K562 (cell line): ENCODE measurements at regions not wholly inside any gene's neighbourhood (a gene's known extent, or its start where the extent isn't known, plus 50 kb on each side); places are given as distances from the start of the nearest gene placed in this dataset.

Experiments
- ATAC-seq: fragments of 200-7000 bp; cut with Tn5 transposase; 3 replicates; pipeline ENCODE4 v1.9.1; 2020; ENCODE audit warnings: moderate library complexity
- BruUV-seq: library from RNA; stranded (reverse); fragments of 400-500 nt; replicated peaks from 2 replicates; lab custom pipeline; 2021; lab: Mats Ljungman, UMichigan
- CTCF ChIA-PET: fragments of 300-600 bp; formaldehyde crosslinking; extraction: SDS; loops from one replicate; lab custom pipeline; 2021; ENCODE audit warnings: low intra/inter-chr PET ratio; lab: Yijun Ruan, JAX
- POLR2A ChIA-PET: fragments of 300-600, 350-650 bp; sonication (Branson Sonifier 250); formaldehyde crosslinking; extraction: SDS; loops from one replicate; lab custom pipeline; 2021; ENCODE audit warnings: antibody characterized with exemption, inconsistent platforms; lab: Yijun Ruan, JAX
- DNase-seq, 4 experiments: peaks; one replicate each; pipeline versions ENCODE4 v3.0.0 to v3.0.0-alpha.2; 2011 to 2018; ENCODE audit warnings: low spot score in 3 of 4, mixed read lengths in 3 of 4; ENCODE audit errors: extremely low read depth in 1 of 4
- FAIRE-seq: peaks from 2 replicates; lab custom pipeline; 2011; peaks lifted over from hg19 to GRCh38; lab: Jason Lieb, UNC
- H2AFZ ChIP-seq: 2 replicates; pipeline ENCODE4 v1.6.0; 2011; ENCODE audit warnings: low read depth, low read length, control low read depth, inconsistent platforms
- H3K27ac ChIP-seq: fragments of 200-600 bp; 3 replicates; pipeline ENCODE4 v1.8.0; 2011; ENCODE audit warnings: low read depth, mild to moderate bottlenecking, control low read depth, inconsistent platforms, low read length, moderate library complexity, mixed read lengths; ENCODE audit errors: extremely low read depth
- H3K27me3 ChIP-seq, 2 experiments: fragments of 300-600 bp in 1 of 2; 2 replicates in 1 of 2; 3 replicates in 1 of 2; pipeline versions ENCODE4 v1.6.0 to v1.8.0; 2011; ENCODE audit warnings: inconsistent platforms in 2 of 2, low read length in 2 of 2, mild to moderate bottlenecking in 1 of 2, mixed read lengths in 1 of 2, moderate library complexity in 1 of 2; ENCODE audit not compliant: control insufficient read depth in 2 of 2, insufficient read depth in 2 of 2
- H3K36me3 ChIP-seq: fragments of 300-600 bp; 3 replicates; pipeline ENCODE4 v1.8.0; 2011; ENCODE audit warnings: mild to moderate bottlenecking, low read length, inconsistent platforms; ENCODE audit not compliant: control insufficient read depth, insufficient read depth
- H3K4me1 ChIP-seq, 2 experiments: fragments of 200-600 bp in 1 of 2; replicated peaks in 1 of 2; 2 replicates in 1 of 2; 3 replicates in 1 of 2; pipeline versions ENCODE4 v1.5.1 to v1.8.0; 2011; ENCODE audit warnings: inconsistent platforms in 2 of 2, low read length in 2 of 2, mild to moderate bottlenecking in 1 of 2, mixed read lengths in 1 of 2, moderate library complexity in 1 of 2; ENCODE audit not compliant: control insufficient read depth in 2 of 2, insufficient read depth in 2 of 2
- H3K4me2 ChIP-seq: 2 replicates; pipeline ENCODE4 v1.6.1; 2011; ENCODE audit warnings: low read length, control low read depth, inconsistent platforms, mixed read lengths; ENCODE audit not compliant: insufficient read depth
- H3K4me3 ChIP-seq: fragments of 200-600 bp; sonication (generic), shearing (Covaris generic); 2 replicates; pipeline ENCODE4 v1.5.1; 2016; ENCODE audit warnings: control low read depth, inconsistent platforms
- H3K79me2 ChIP-seq: fragments of 200-600 bp; 3 replicates; pipeline ENCODE4 v1.8.0; 2011; ENCODE audit warnings: low read length, inconsistent platforms; ENCODE audit not compliant: control insufficient read depth, insufficient read depth
- H3K9ac ChIP-seq, 2 experiments: 2 replicates each; pipeline versions ENCODE4 v1.6.0 to v1.6.1; 2011; ENCODE audit warnings: low read depth in 2 of 2, low read length in 2 of 2, control low read depth in 1 of 2, inconsistent platforms in 1 of 2, mild to moderate bottlenecking in 1 of 2, mixed read lengths in 1 of 2; ENCODE audit not compliant: insufficient read depth in 1 of 2
- H3K9me1 ChIP-seq: one replicate; pipeline ENCODE4 v1.6.0; 2011; ENCODE audit warnings: inconsistent platforms, mild to moderate bottlenecking, low read length, moderate library complexity; ENCODE audit not compliant: control insufficient read depth, insufficient read depth
- H3K9me3 ChIP-seq: replicated peaks from 2 replicates; pipeline ENCODE4 v1.5.1; 2011; ENCODE audit warnings: low read depth, low read length, inconsistent platforms; ENCODE audit not compliant: control insufficient read depth, insufficient read depth
- H4K20me1 ChIP-seq: replicated peaks from 2 replicates; pipeline ENCODE4 v1.6.1; 2011; ENCODE audit warnings: low read length, inconsistent platforms, mixed read lengths; ENCODE audit not compliant: control insufficient read depth, insufficient read depth
- CBX1 ChIP-seq: sonication (generic); IDR thresholded peaks from 2 replicates; pipeline ENCODE4 v1.6.1; 2016; ENCODE audit warnings: antibody characterized with exemption, low read depth, mild to moderate bottlenecking
- EGR1 ChIP-seq: fragments of 450-650 bp; conservative IDR thresholded peaks from 2 replicates; pipeline ENCODE4 v1.6.1; 2017; ENCODE audit warnings: mild to moderate bottlenecking
- HMG20A ChIP-seq: fragments of 450-650 bp; formaldehyde crosslinking; conservative IDR thresholded peaks from 2 replicates; pipeline ENCODE4 v1.4.0; 2020; ENCODE audit warnings: mild to moderate bottlenecking, mixed read lengths
- IRF1 ChIP-seq: sonication (generic); formaldehyde crosslinking; IDR thresholded peaks from 2 replicates; pipeline ENCODE4 v1.8.0; 2022; ENCODE audit warnings: missing genetic modification reagents, mild to moderate bottlenecking, borderline replicate concordance
- RB1 ChIP-seq: fragments of 450-650 bp; IDR thresholded peaks from 2 replicates; pipeline ENCODE4 v1.6.1; 2017; ENCODE audit warnings: low read depth, mild to moderate bottlenecking
- RHOXF2B ChIP-seq: fragments of 250-450 bp; sonication (Bioruptor Pico); conservative IDR thresholded peaks from 2 replicates; pipeline ENCODE4 v1.5.1; 2021
- SMAD3 ChIP-seq: fragments of 450-650 bp; formaldehyde crosslinking; conservative IDR thresholded peaks from 2 replicates; pipeline ENCODE4 v1.4.0; 2020; ENCODE audit warnings: mild to moderate bottlenecking
- SMAD4 ChIP-seq: fragments of 250-450 bp; sonication (Bioruptor Pico); conservative IDR thresholded peaks from 2 replicates; pipeline ENCODE4 v1.8.0; 2021; ENCODE audit warnings: inconsistent platforms, mild to moderate bottlenecking, moderate library complexity
- ZBTB43 ChIP-seq: sonication (generic); formaldehyde crosslinking; IDR thresholded peaks from 2 replicates; pipeline ENCODE4 v1.8.0; 2023; ENCODE audit warnings: mild to moderate bottlenecking, missing genetic modification reagents
- WGBS: fragments of 100-300 bp; shearing (Covaris generic); methylation state at CpG from one replicate; pipeline ENCODE4 v1.1.6; 2016; ENCODE audit warnings: low coverage, mixed read lengths; ENCODE audit not compliant: insufficient coverage; ENCODE audit errors: missing lambda C conversion rate; 5-methylcytosine and 5-hydroxymethylcytosine counted together
- in situ Hi-C: fragments of 300-500 bp; cut with MboI; formaldehyde crosslinking; loops from 4 replicates; pipeline ENCODE4 v1.15.0; 2018; ENCODE audit warnings: inconsistent platforms, mixed read lengths
- intact Hi-C: fragments of 100-400 bp; cut with micrococcal nuclease; formaldehyde crosslinking; loops from 2 replicates; pipeline ENCODE4 v1.14.2; 2022
- TF ChIP-seq, protein P1 (sequence below): fragments of 450-650 bp; IDR thresholded peaks from 2 replicates; pipeline ENCODE4 v1.6.1; 2016; ENCODE audit warnings: mild to moderate bottlenecking

- no peak overlapping the region for H3K4me2 ChIP-seq
- CTCF ChIA-PET: no interaction called here
- no peak overlapping the region for H3K9ac ChIP-seq
- no peaks in the 10 kb centered on the region for H3K9me1 ChIP-seq
- no peaks in the 10 kb centered on the region for H3K9me3 ChIP-seq
- H3K27me3 ChIP-seq: no peaks in the 10 kb centered on the region
- FAIRE-seq (no peak), DNase-seq (no peak), ATAC-seq (no peak)
- H3K36me3 ChIP-seq: no peaks in the 10 kb centered on the region
- intact Hi-C loops: no loop called here
- 2% methylated on average over 3 of the region's 3 CpGs for WGBS
- H4K20me1 ChIP-seq: no peaks in the 10 kb centered on the region
- TF ChIP-seq RHOXF2B (CRISPR knock-in tag) (no peak), SMAD4 (no peak), RB1 (no peak), EGR1 (no peak), ZBTB43 (CRISPR knock-in tag) (no peak), CBX1 (no peak), SMAD3 (CRISPR knock-in tag) (no peak), HMG20A (CRISPR knock-in tag) (no peak), IRF1 (no peak)
- TF ChIP-seq, protein P1, sequence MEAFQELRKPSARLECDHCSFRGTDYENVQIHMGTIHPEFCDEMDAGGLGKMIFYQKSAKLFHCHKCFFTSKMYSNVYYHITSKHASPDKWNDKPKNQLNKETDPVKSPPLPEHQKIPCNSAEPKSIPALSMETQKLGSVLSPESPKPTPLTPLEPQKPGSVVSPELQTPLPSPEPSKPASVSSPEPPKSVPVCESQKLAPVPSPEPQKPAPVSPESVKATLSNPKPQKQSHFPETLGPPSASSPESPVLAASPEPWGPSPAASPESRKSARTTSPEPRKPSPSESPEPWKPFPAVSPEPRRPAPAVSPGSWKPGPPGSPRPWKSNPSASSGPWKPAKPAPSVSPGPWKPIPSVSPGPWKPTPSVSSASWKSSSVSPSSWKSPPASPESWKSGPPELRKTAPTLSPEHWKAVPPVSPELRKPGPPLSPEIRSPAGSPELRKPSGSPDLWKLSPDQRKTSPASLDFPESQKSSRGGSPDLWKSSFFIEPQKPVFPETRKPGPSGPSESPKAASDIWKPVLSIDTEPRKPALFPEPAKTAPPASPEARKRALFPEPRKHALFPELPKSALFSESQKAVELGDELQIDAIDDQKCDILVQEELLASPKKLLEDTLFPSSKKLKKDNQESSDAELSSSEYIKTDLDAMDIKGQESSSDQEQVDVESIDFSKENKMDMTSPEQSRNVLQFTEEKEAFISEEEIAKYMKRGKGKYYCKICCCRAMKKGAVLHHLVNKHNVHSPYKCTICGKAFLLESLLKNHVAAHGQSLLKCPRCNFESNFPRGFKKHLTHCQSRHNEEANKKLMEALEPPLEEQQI: no peak
- no peaks in the 10 kb centered on the region for H3K79me2 ChIP-seq
- H3K4me1 ChIP-seq: no peaks in the 10 kb centered on the region
- no peak overlapping the region for H3K4me3 ChIP-seq
- POLR2A ChIA-PET: no interaction called here
- H3K27ac ChIP-seq: no peak overlapping the region
- no TSS peak for BruUV-seq
- in situ Hi-C loops: no loop called here
- H2AFZ ChIP-seq: no peak overlapping the region
Measured at GRCh38 chr7:41052201-41052600, 650.7 kb downstream of the INHBA start.
